COLO829 (cell line): ENCODE measurements at regions not wholly inside any gene's neighbourhood (a gene's known extent, or its start where the extent isn't known, plus 50 kb on each side); places are given as distances from the start of the nearest gene placed in this dataset.
"Not testable (repeated sequence)": the region's sequence is repeated elsewhere in the genome, so short reads cannot be mapped to it uniquely, and the experiment has no call there.

Experiments used
- DNase-seq: peaks from one replicate; pipeline ENCODE4 v3.0.0; 2012; ENCODE audit warnings: low spot score

DNA sequence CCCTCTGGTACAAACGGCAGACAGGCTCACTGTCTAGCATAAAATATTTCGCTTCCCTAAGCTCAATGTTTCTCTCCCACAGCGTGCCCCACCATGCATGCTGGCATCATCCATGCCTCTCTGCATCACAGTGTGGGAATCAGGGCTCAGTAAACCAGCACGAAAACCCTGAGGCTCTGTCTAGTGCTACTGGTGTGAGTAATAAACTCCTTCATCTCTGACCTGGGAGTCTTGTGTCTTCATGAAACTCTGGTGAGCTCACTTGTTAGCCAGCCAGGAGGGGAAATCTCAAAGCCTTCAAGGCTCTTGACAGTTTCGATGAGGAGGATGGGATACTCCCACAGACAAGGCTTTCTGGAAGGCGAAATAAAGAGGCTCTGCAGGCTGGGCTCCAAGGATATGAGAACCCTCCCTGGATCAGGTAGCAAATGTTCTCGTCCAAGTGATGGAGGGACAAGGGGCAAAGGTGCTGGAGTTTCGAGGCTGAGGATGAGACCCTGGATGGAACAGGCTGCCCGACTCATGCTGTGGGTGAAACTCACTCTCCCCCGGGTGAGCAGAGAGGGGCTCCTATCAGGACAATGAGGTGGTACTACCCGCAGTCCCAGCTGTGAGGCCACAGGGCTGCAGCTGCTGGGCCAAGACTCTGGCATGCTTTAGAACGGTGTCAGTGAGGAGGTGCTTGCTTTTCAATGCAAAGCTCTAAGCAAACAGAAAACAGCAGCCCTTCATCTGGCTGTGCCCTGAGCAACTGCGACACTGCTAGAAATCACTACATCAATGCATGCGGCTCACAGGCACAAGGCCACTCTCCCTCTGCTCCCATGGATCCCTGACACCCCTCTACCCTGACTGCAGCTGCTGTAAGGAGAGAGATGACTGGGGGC, 69.3 kb downstream of the SHANK2 start:
- no peak for DNase-seq

DNA sequence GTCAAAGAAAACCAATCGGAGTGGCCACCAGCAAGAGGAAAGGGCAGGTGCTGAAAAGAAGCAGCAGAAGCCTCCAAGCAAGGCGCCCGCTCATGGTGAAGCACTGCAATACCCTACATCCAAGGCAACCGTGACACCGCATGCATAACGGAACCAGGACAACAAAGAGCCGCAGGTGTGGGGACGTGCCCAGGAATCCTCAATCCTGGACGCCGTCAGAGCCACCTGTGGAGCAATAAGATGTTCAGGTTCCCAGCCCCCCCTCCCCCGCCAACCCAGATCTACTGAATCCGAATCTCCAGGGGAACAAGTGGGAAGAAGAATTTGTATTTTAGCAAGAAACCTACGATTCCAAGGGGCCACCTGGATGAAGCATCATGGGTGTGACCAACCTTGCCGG, 70.8 kb downstream of the SHANK2 start:
- DNase-seq = no peak

DNA sequence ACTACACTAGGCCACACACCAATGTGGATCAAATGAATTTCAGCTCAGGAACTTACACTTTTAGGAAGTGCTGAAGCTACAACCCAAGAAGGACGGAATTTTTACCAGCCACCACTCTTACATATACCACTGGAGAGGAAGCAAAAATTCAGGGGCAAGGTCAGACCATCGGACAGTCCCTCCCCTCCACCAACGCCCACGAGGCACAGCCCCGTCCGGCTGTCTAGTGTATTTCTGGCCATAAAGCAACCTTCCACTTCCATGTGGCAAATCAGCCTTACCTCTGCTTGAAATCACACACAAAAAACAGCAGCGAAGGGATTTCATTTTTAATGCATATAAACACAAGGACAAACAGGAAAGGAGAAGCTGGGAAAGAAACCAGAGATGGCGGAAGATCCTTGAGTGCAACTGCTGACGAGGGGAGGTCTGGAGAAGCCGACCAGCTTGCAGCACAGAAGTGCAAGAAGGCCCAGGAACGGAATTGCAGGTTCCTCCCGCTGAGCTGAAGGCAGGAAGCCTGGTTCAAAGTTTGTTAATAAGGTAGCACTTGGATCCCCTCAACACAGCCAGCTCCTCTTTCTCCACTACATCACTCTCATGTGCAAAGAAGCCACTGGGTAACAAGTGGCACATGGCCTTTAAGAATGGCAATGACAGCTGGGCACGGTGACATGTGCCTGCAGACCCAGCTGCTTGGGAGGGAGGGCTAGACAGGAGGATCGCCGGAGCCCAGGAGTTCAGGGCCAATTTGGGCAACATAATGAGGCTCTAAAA, 71.5 kb downstream of the SHANK2 start:
- no peak for DNase-seq

DNA sequence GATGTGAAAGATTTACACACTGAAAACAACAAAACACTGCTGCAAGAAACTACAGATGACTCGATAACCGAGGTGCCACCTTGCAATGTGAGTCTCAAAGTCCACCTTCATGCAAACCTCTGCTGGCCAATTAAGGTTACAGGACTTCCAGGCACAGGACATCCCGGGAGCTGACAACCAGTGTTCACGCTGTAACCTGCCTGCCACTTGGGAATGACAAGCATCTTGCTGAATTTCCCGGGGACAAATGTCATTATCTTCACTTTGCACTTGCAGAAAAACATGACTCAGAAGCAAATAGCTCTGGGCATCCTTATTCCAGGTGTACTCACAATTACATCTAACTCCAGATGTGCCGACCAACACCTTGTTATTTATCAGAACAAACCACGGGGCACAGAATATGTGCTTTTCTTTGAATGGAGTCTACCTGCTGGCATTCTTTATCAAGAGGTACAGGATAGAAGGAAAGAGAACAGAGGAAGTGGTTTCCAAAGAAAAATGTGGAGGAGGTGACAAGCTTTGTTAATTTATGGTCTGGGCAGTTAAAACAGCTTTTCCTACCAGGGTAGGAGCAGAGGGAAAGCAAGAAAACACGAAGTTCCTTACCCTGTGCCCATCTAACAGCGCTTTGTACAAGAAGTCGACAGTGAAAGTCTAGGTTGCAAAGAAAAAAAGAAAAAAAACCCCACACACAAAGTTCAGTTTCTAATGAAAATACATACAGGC, 72.3 kb downstream of the SHANK2 start:
- no peak for DNase-seq

- peak; percentile 3 for DNase-seq
Observed at GRCh38 chr11:71178076-71178475, 74.3 kb downstream of the SHANK2 start.

DNA sequence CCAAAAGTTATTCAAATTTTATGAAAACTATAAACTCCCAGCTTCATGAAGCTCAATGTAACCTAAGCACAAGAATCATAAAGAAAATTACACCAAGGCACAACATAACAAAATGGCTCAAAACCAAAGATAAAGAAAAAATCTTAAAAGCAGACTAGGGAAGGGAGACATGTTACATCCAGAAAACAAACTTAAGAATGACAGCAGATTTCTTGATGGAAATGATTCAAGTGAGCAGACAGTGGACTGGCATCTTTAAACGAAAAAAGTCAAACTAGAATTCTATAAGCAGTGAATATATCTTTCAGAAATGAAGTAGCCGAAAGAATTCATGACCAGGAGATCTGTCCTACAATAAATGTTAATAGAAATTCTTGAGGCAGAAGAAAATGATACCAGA, 75.6 kb downstream of the SHANK2 start:
- DNase-seq = no peak

- no peak for DNase-seq
Observed at GRCh38 chr11:71173709-71174108, 78.7 kb downstream of the SHANK2 start.

GRCh38 chr11:71172680-71173079, 79.7 kb downstream of the SHANK2 start:
- DNase-seq = no peak

DNA sequence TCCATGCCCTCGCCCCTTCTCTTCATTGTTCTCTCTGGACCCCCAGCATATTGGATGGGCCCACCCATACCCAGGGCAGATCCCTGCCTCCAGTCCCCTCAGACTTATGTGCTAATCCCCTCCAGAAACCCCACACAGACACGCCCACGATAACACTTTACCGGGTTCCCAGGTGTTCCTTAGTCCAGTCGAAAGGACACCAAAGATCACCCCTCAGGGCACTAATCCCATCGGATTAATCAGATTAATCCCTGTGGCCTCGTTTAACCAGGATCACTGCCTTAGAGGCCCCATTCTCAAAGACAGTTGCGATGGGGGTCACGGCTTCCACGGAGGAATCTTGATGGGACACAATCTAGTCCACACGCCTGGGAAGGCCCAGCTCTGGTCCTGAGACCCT, 80.8 kb downstream of the SHANK2 start:
- no peak for DNase-seq

- DNase-seq = no peak
Observed at GRCh38 chr11:71170624-71171423, 81.6 kb downstream of the SHANK2 start.

DNA sequence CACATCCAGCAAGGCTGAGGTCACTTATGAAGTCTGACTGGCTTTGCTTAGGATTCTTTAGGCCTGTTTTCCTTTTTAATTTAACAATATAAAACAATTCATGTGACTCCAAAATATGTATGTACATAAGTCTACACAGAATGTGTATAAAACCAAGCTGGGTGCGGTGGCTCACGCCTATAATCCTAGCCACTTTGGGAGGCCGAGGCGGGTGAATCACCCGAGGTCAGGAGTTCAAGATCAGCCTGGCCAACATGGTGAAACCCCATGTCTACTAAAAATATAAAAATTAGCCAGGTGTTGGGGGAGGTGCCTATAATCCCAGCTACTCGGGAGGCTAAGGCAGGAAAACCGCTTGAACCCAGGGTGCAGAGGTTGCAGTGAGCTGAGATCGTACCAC, 83.1 kb downstream of the SHANK2 start:
- DNase-seq = no peak

GRCh38 chr11:71167814-71168213, 84.6 kb downstream of the SHANK2 start:
- not testable (repeated sequence) for DNase-seq

DNA sequence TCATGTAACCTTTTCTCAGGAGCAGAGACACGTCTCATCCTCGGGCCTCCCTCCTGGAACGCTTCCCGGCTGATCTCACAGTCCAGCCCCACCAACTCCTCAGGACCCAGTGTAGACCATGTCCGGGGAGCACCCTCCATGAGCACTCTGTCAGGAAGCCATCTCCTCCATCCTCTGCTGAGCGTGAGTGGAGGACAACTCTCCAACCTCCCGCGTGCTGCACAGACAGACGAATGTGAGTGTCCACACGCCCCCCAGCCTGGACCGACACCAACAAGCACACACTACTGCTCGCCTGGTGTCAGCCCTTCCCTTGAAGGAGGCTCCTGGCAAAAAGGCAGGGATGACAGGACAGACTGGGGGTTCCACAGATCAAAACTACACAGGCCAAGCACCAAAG, 86.6 kb downstream of the SHANK2 start:
- no peak for DNase-seq

DNA sequence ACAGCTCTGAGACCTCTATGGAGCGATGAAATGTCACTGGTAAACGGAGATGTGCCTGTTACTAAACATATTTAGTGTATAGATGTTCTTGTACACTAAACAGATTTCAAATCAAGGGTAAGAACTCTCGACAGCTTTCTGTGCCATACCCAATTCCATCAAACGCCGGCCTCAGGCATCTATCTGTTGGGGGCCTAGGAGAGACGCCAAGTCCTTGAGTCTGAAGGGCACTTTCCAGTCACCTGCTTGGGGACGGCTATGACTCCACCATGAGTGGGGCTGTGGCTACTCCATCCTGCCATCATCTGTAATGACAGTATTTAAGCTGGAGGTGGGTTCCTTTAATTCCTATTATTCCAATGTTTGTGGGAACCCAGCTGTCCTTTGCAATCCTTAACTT, 87.8 kb downstream of the SHANK2 start:
- no peak for DNase-seq

- no peak for DNase-seq
Observed at GRCh38 chr11:71164186-71164585, 88.2 kb downstream of the SHANK2 start.

DNA sequence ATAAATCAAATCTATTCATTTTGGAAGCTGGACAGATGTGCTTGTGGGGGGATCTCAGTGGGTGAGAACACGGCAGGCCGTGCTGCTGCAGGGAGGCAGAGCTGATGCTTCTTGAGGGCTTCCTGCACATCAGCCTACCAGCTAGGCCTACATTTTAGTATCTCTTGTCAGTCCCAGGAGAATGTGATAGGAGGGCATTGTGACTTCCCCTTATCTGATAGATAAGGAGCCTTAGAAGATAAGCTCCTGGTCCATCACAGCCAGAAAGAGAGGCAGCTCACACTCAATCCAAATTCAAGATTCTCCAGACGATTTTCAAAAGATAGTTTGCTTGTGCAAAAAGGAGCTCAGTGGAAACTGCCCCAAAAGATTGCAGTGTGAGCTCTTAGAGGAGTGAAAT, 89.0 kb downstream of the SHANK2 start:
- no peak for DNase-seq

GRCh38 chr11:71158936-71159335, 93.4 kb downstream of the SHANK2 start:
- no peak for DNase-seq

GRCh38 chr11:71157676-71158075, 94.7 kb downstream of the SHANK2 start:
- not testable (repeated sequence) for DNase-seq

DNA sequence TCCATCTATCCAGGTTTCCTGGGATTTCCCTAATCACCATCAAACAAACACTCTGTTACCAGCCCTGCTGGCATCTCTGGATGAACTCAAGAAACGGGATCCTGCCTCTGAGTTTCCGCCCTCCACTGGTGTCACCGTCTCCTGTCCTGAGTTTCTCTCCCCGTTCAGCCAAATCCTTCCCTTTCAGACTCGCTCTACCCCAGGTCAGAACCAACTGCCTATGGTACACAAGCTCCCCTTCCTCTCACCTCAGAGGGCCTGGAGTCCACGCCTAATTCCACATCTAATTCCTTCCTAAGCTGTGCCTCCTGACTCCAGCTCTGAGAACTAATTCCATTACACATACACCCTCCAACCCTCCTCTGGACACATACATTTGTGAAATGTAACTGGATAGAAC, 96.1 kb downstream of the SHANK2 start:
- no peak for DNase-seq

- DNase-seq = no peak
Observed at GRCh38 chr11:71155846-71156245, 96.5 kb downstream of the SHANK2 start.

- DNase-seq = no peak
Observed at GRCh38 chr11:71154261-71154805, 98.0 kb downstream of the SHANK2 start.

- no peak for DNase-seq
Observed at GRCh38 chr11:71153005-71153390, 99.4 kb downstream of the SHANK2 start.
